AG04449 (cell line): ENCODE measurements at regions not wholly inside any gene's neighbourhood (a gene's known extent, or its start where the extent isn't known, plus 50 kb on each side); places are given as distances from the start of the nearest gene placed in this dataset.

ENCODE experiments used
- CTCF ChIA-PET: fragments of 350-600 bp; formaldehyde crosslinking; extraction: SDS; loops from one replicate; lab custom pipeline; 2021; ENCODE audit warnings: antibody characterized with exemption; lab: Yijun Ruan, JAX
- POLR2A ChIA-PET: fragments of 400-600, 350-600 bp; formaldehyde crosslinking; extraction: SDS; loops from one replicate; lab custom pipeline; 2020; ENCODE audit warnings: antibody characterized with exemption, inconsistent platforms; lab: Yijun Ruan, JAX
- DNase-seq: peaks from one replicate; pipeline ENCODE4 v3.0.0-alpha.2; 2010; ENCODE audit warnings: low read depth, low spot score
- H3K4me3 ChIP-seq: 2 replicates; pipeline ENCODE4 v1.5.1; 2011; ENCODE audit warnings: low read depth, mild to moderate bottlenecking, control low read depth, low read length
- TF ChIP-seq, protein P1 (sequence below): IDR thresholded peaks from one replicate; pipeline ENCODE4 v1.5.1; 2011; ENCODE audit warnings: mild to moderate bottlenecking, moderate library complexity, low read length, control low read depth, inconsistent platforms; ENCODE audit not compliant: insufficient read depth; ENCODE audit errors: missing control alignments

DNA sequence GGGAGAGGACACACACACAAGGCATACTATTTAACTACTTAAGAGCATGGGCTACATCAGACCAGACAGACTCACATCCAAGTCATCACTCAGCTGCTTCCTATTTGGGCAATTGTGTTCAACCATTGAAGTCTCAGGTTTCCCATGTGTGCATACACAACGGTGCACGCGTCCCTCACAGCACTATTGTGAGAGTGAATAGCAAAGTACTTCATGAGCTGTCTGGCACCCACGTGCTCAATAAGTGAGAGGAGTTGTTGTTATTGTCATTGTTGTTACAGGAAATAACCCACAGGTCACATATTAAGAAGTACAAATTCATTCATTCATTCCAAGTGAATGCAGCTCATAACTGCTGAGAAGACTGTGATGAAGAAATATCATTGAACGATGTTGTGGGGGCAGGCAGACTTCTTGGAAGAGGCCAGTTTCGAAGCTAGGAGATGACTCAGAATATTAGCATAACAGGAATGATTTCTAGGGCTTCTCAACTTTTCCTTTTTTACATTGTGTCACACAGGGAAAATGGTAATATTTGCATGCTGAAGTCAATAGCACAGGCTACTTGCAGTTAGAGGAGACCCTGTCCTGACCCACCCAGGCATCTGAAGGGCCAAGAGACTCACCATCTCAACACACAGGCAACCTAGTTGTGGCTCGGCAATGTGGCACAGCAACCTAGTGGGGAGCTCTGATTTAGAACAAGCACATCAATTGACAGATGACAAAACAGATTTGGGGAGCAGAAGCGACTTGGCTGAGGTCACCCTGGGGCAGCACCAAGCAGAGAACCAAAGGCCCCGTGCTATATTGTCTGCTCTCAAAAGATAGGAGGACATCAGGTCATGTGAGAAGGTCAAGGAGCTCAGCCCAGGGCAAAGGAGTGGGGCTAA lies 606.0 kb downstream of the BUD13 start:
- POLR2A ChIA-PET = no interaction called here
- CTCF ChIA-PET = no interaction called here
- DNase-seq = no peak
- TF ChIP-seq, protein P1, sequence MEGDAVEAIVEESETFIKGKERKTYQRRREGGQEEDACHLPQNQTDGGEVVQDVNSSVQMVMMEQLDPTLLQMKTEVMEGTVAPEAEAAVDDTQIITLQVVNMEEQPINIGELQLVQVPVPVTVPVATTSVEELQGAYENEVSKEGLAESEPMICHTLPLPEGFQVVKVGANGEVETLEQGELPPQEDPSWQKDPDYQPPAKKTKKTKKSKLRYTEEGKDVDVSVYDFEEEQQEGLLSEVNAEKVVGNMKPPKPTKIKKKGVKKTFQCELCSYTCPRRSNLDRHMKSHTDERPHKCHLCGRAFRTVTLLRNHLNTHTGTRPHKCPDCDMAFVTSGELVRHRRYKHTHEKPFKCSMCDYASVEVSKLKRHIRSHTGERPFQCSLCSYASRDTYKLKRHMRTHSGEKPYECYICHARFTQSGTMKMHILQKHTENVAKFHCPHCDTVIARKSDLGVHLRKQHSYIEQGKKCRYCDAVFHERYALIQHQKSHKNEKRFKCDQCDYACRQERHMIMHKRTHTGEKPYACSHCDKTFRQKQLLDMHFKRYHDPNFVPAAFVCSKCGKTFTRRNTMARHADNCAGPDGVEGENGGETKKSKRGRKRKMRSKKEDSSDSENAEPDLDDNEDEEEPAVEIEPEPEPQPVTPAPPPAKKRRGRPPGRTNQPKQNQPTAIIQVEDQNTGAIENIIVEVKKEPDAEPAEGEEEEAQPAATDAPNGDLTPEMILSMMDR = no peak
- no peak overlapping the region for H3K4me3 ChIP-seq

DNA sequence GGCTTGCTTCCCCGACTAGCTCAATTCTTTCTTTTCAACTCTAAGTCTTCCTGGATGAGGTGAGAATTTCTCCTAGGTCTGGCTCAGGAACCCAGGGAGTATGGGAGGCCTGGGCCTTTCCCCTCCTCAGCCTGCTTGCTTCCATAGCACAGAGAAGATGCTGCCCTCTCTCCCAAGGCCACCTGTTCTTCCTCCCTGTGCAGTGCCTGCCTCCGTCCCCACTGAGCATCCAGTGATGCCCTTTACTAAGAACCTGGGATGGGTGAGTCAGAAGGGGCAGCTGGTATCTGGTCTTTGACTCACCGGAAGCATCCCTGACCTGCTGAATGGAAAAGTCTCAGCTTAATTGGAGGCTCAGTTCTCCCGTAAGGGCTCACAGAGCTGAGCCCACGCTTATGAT lies 607.9 kb downstream of the BUD13 start:
- DNase-seq = no peak
- POLR2A ChIA-PET = no interaction called here
- no peak overlapping the region for H3K4me3 ChIP-seq
- TF ChIP-seq, protein P1 = no peak
- CTCF ChIA-PET = no interaction called here

DNA sequence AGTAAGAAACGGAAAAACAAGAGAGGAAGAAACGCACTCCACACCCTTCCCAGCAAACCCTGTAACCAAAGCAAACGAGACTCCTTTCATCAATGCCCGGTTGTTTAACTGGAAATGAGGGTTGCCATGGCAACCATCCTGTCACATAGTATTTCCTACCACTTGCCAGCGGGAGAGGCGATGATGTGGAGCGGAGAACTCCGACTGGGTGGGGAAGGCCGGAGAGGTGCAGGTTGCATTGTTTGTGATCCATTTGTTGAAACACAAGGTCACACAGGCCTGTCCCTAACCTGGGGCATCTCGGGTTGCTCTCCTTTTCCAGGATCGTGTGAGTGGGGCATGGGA lies 609.9 kb downstream of the BUD13 start:
- POLR2A ChIA-PET = no interaction called here
- DNase-seq = no peak
- CTCF ChIA-PET = no interaction called here
- H3K4me3 ChIP-seq = no peak overlapping the region
- TF ChIP-seq, protein P1 = no peak

DNA sequence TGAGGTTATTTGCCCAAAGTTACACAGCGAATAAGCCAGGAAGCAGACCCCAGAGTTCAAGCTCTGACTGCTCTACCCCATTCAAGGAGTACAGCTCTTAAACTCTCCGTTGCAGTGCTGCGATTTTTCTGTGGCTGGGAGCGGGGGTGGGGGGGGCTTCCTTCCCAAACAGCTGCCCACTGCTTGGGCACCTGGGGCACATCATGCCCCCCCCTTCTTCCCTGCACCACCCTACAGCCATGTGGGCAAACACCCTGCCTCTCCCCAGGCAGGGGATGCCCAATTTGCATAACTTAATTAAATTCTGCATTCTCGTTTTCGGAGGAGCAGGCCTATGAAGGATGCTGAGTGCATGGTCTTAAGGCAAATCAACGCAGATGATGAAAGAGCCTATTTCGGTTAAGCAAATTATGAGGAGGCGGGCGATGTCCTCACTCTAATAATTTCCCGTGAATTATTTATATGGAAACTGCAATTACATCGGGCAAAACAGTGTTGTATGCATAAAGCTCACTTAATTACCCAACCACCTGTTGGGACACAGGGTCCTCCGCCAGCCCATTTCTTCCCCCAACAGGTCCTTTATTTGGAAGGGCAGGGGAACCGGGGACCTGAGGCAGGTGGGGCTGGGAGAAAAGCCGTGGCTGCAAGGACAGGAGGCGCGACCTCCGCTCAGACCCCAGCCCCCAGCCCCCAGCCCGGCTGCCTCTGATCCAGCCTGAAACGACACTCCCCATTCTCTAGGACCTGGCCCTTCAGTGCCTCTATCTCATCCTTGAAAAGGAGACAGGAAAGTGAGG lies 610.5 kb downstream of the BUD13 start:
- H3K4me3 ChIP-seq = no peak overlapping the region
- ChIA-PET CTCF (no interaction called here), POLR2A (no interaction called here)
- TF ChIP-seq, protein P1 = no peak
- no peak for DNase-seq

DNA sequence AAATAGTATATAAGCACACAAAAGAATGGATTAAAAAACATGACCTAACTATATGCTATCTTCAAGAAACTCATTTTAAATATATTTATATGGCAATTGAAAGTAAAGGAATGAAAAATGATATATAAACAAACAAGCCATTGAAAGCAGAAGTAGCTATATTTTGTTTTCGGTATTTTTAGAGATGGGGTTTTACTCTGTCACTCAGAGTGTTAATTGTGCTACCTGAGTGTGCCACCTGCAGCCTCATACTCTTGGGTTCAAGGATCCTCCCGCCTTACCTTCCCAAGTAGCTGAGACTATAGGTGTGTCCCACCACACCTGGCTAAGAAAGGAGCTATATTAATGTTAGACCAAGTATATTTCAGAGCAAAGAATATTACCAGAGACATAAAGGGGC lies 624.1 kb downstream of the BUD13 start:
- DNase-seq = no peak
- CTCF ChIA-PET = no interaction called here
- POLR2A ChIA-PET = no interaction called here
- no peak overlapping the region for H3K4me3 ChIP-seq
- TF ChIP-seq, protein P1 = no peak

DNA sequence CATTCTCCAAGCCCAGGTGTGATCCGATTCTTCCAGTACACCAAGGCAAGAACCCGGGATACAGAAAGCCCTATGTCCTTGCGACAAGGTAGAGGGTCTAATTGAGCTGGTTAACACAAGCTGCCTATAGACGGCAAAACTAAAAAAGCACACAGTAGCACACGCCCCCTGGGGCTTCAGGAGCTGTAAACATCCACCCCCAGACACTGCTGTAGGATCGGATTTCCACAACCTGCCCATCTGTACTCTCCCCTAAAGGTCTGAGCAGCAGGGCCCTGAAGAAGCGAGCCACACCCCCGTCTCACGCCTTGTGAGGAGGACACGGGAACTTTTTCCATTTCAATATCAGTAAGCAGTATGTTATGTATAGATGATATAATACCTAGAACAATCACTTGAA lies 624.7 kb downstream of the BUD13 start:
- TF ChIP-seq, protein P1 = no peak
- no peak for DNase-seq
- CTCF ChIA-PET = no interaction called here
- no peak overlapping the region for H3K4me3 ChIP-seq
- POLR2A ChIA-PET = no interaction called here
